ENCODE measurements at regions not wholly inside any gene's neighbourhood (a gene's known extent, or its start where the extent isn't known, plus 50 kb on each side); places are given as distances from the start of the nearest gene placed in this dataset.

GRCh38 chr13:40124633-40125015 is 469.2 kb downstream of the COG6 start (continued):
- TF ChIP-seq STAT6 (CRISPR knock-in tag; IDR thresholded peaks at IDR 0.05) = no peak
- no peak for TF ChIP-seq TEAD2 (tag; IDR thresholded peaks at IDR 0.05)
- no peak for TF ChIP-seq ATF3 (IDR thresholded peaks at IDR 0.05)
- no peak for TF ChIP-seq ATF3 (CRISPR knock-in tag; conservative IDR thresholded peaks at IDR 0.05)

GRCh38 chr13:40125336-40125735 is 469.9 kb downstream of the COG6 start:
- H3K36me3 ChIP-seq (ENCODE audit: control insufficient read depth, insufficient read depth, low read length) = no peaks in the 10 kb centered on the region
- H3K4me3 ChIP-seq = no peak overlapping the region
- no peak overlapping the region for H3K27ac ChIP-seq (ENCODE audit: extremely low read depth, low read depth, low read length)
- H3K9ac ChIP-seq (ENCODE audit: insufficient read depth in 1 of 2, low read depth in 2 of 2, low read length in 2 of 2) = no peak overlapping the region
- FAIRE-seq (no peak), ATAC-seq (no peak), DNase-seq (ENCODE audit: extremely low read depth in 1 of 4, low spot score in 3 of 4) (no peak)
- H3K4me2 ChIP-seq (ENCODE audit: insufficient read depth, low read length) = no peak overlapping the region
- CTCF ChIA-PET (ENCODE audit: low intra/inter-chr PET ratio) = no interaction called here
- H4K20me1 ChIP-seq (replicated peaks; ENCODE audit: control insufficient read depth, insufficient read depth, low read length) = no peaks in the 10 kb centered on the region
- POLR2A ChIA-PET = no interaction called here
- WGBS (ENCODE audit: insufficient coverage, low coverage, missing lambda C conversion rate) = 5% methylated on average over 3 of the region's 3 CpGs
- in situ Hi-C loops (cut with MboI) (no loop called here), intact Hi-C loops (cut with micrococcal nuclease) (no loop called here)
- no TSS peak for BruUV-seq (replicated peaks)
- no peaks in the 10 kb centered on the region for H3K27me3 ChIP-seq (ENCODE audit: control insufficient read depth in 2 of 2, insufficient read depth in 2 of 2, low read length in 2 of 2)
- no peaks in the 10 kb centered on the region for H3K9me3 ChIP-seq (replicated peaks; ENCODE audit: control insufficient read depth, insufficient read depth, low read depth, low read length)
- no peaks in the 10 kb centered on the region for H3K79me2 ChIP-seq (ENCODE audit: control insufficient read depth, insufficient read depth, low read length)
- H2AFZ ChIP-seq (ENCODE audit: low read depth, low read length) = no peak overlapping the region
- no peaks in the 10 kb centered on the region for H3K4me1 ChIP-seq (replicated peaks in 1 of 2; ENCODE audit: control insufficient read depth in 2 of 2, insufficient read depth in 2 of 2, low read length in 2 of 2)
- H3K9me1 ChIP-seq (ENCODE audit: control insufficient read depth, insufficient read depth, low read length) = no peaks in the 10 kb centered on the region
- TF ChIP-seq SMARCA4 (IDR thresholded peaks at IDR 0.05) = no peak
- TF ChIP-seq TCF7 (IDR thresholded peaks at IDR 0.05; ENCODE audit: borderline replicate concordance) = no peak
- no peak for TF ChIP-seq TSHZ1 (CRISPR knock-in tag; IDR thresholded peaks at IDR 0.05)
- no peak for TF ChIP-seq HNRNPUL1 (IDR thresholded peaks at IDR 0.05; ENCODE audit: low read length)
- TF ChIP-seq DIDO1 (tag; IDR thresholded peaks at IDR 0.05; ENCODE audit: low read depth) = no peak
- TF ChIP-seq CEBPG (CRISPR knock-in tag; IDR thresholded peaks at IDR 0.05) = no peak
- TF ChIP-seq CEBPG (tag; conservative IDR thresholded peaks at IDR 0.05 in 1 of 2, IDR thresholded peaks at IDR 0.05 in 1 of 2) = no peak
- TF ChIP-seq GTF3C2 (IDR thresholded peaks at IDR 0.05; ENCODE audit: borderline replicate concordance, extremely low read depth, insufficient read length) = no peak
